K562 (cell line): ENCODE measurements at regions not wholly inside any gene's neighbourhood (a gene's known extent, or its start where the extent isn't known, plus 50 kb on each side); places are given as distances from the start of the nearest gene placed in this dataset.

Experiments used
- ESRRA ChIP-seq: fragments of 450-650 bp; IDR thresholded peaks from 2 replicates; pipeline ENCODE4 v1.6.1; 2014; ENCODE audit warnings: low read depth, mild to moderate bottlenecking, moderate library complexity, borderline replicate concordance
- MTA1 ChIP-seq: fragments of 450-650 bp; IDR thresholded peaks from 2 replicates; pipeline ENCODE4 v1.6.1; 2017; ENCODE audit warnings: borderline replicate concordance
- MXD1 ChIP-seq: fragments of 250-450 bp; sonication (Bioruptor Pico); IDR thresholded peaks from 2 replicates; pipeline ENCODE4 v1.8.0; 2021; ENCODE audit warnings: borderline replicate concordance, mild to moderate bottlenecking, moderate library complexity; ENCODE audit not compliant: poor library complexity, severe bottlenecking
- MYC ChIP-seq, 2 experiments: fragments of 250-450 bp in 1 of 2; sonication (Bioruptor Pico) in 1 of 2; IDR thresholded peaks; 2 replicates each; pipeline versions ENCODE4 v1.5.1 to v1.6.1; 2012 to 2021; ENCODE audit warnings: low read depth in 2 of 2, borderline replicate concordance in 1 of 2, improper control_type of control experiment in 1 of 2, low read length in 1 of 2, mild to moderate bottlenecking in 1 of 2, moderate library complexity in 1 of 2
- RBM17 ChIP-seq: fragments of 200-400 bp; formaldehyde crosslinking; IDR thresholded peaks from 2 replicates; pipeline ENCODE4 v1.6.1; 2017; ENCODE audit warnings: low read depth, mild to moderate bottlenecking, low read length, borderline replicate concordance
- SFPQ ChIP-seq: fragments of 200-400 bp; formaldehyde crosslinking; IDR thresholded peaks from 2 replicates; pipeline ENCODE4 v1.6.1; 2017; ENCODE audit warnings: mild to moderate bottlenecking, low read depth, low read length, moderate library complexity
- SREBF2 ChIP-seq: sonication (generic); formaldehyde crosslinking; IDR thresholded peaks from 2 replicates; pipeline ENCODE4 v1.4.0; 2020; ENCODE audit warnings: mild to moderate bottlenecking, missing genetic modification reagents
- TOE1 ChIP-seq, 2 experiments: fragments of 450-650 bp in 1 of 2; sonication (generic) in 1 of 2; formaldehyde crosslinking in 1 of 2; IDR thresholded peaks; 2 replicates each; pipeline versions ENCODE4 v1.7.1 to v1.8.0; 2016 to 2022; ENCODE audit warnings: borderline replicate concordance in 2 of 2, mild to moderate bottlenecking in 2 of 2, antibody characterized with exemption in 1 of 2, inconsistent platforms in 1 of 2, low read depth in 1 of 2, missing genetic modification reagents in 1 of 2, moderate library complexity in 1 of 2
- ZNF445 ChIP-seq: fragments of 250-450 bp; sonication (Bioruptor Pico); IDR thresholded peaks from 2 replicates; pipeline ENCODE4 v1.4.0; 2020; ENCODE audit warnings: low read depth, mild to moderate bottlenecking, moderate library complexity
- ZNF79 ChIP-seq: fragments of 250-450 bp; sonication (Bioruptor Pico); IDR thresholded peaks from 2 replicates; pipeline ENCODE4 v1.4.0; 2020; ENCODE audit warnings: low read depth, mild to moderate bottlenecking, moderate library complexity
- TF ChIP-seq, protein P1 (sequence below): IDR thresholded peaks from 2 replicates; pipeline ENCODE4 v1.6.1; 2012; ENCODE audit warnings: low read depth, low read length, improper control_type of control experiment, borderline replicate concordance

DNA sequence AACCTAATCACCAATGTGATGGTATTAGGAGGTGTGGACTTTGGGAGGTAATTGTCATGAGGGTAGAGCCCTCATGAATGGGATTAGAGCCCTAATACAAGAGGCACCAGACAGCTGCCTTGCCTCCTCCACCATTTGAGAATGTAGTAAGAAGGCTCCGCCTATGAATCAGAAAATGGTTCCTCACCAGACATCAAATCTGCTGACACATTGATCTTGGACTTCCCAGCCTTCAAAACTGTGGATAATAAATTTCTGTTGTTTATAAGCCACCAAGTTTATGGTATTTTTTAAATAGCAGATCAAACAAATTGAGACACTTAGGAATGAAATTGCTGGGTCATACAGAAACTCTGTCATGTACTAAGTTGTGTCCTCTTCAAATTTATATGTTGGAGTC is 56.8 kb upstream of the COL6A5 start (continued):
- TF ChIP-seq SFPQ (no peak), MXD1 (no peak), MTA1 (no peak), ZNF79 (CRISPR knock-in tag) (no peak), ESRRA (no peak), SREBF2 (CRISPR knock-in tag) (no peak), RBM17 (no peak), TOE1 (IDR thresholded peaks at IDR 0.05; ENCODE audit: borderline replicate concordance) (no peak), TOE1 (CRISPR knock-in tag; IDR thresholded peaks at IDR 0.05; ENCODE audit: borderline replicate concordance, low read depth) (no peak), ZNF445 (CRISPR knock-in tag) (no peak), MYC (IDR thresholded peaks at IDR 0.05; ENCODE audit: low read depth, low read length) (no peak), MYC (CRISPR knock-in tag; IDR thresholded peaks at IDR 0.05; ENCODE audit: borderline replicate concordance, low read depth) (no peak)
- TF ChIP-seq, protein P1, sequence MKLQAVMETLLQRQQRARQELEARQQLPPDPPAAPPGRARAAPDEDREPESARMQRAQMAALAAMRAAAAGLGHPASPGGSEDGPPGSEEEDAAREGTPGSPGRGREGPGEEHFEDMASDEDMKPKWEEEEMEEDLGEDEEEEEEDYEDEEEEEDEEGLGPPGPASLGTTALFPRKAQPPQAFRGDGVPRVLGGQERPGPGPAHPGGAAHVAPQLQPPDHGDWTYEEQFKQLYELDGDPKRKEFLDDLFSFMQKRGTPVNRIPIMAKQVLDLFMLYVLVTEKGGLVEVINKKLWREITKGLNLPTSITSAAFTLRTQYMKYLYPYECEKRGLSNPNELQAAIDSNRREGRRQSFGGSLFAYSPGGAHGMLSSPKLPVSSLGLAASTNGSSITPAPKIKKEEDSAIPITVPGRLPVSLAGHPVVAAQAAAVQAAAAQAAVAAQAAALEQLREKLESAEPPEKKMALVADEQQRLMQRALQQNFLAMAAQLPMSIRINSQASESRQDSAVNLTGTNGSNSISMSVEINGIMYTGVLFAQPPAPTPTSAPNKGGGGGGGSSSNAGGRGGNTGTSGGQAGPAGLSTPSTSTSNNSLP: no peak
- TF ChIP-seq, all 486 proteins: peak for 6
